SU-DHL-6 (cell line): ENCODE measurements at regions not wholly inside any gene's neighbourhood (a gene's known extent, or its start where the extent isn't known, plus 50 kb on each side); places are given as distances from the start of the nearest gene placed in this dataset.

Experiments used
- CTCF ChIP-seq: fragments of 200-600 bp; sonication (generic); IDR thresholded peaks from one replicate; pipeline ENCODE4 v1.5.1; 2017; ENCODE audit warnings: antibody characterized with exemption, mild to moderate bottlenecking, low read length, moderate library complexity; ENCODE audit not compliant: insufficient read depth, poor library complexity, severe bottlenecking
- EZH2phosphoT487 ChIP-seq: fragments of 200-600 bp; sonication (generic), shearing (Covaris generic); conservative IDR thresholded peaks from 2 replicates; pipeline ENCODE4 v1.6.1; 2018; ENCODE audit warnings: mild to moderate bottlenecking, antibody characterized with exemption, low read length, moderate library complexity, mixed read lengths

- TF ChIP-seq CTCF (no peak), EZH2phosphoT487 (no peak)
Measured at GRCh38 chr10:78727728-78728127, 341.0 kb upstream of the ZMIZ1 start.
